ENCODE measurements at regions not wholly inside any gene's neighbourhood (a gene's known extent, or its start where the extent isn't known, plus 50 kb on each side); places are given as distances from the start of the nearest gene placed in this dataset.
A peak's percentile ranks its signal among the peaks of the same experiment; 100 is the strongest.

- dilution Hi-C loops (cut with HindIII; ENCODE audit: low sequenced_read_pairs, unreplicated experiment): no loop called here
- Histone ChIP-seq H2AK9ac (replicated peaks; ENCODE audit: low read depth, low read length, poor library complexity) (no peak overlapping the region), H4K5ac (ENCODE audit: low read depth, low read length) (no peak overlapping the region), H3K23ac (ENCODE audit: low read depth, low read length) (no peak overlapping the region), H3K4me1 (ENCODE audit: control insufficient read depth, insufficient read depth, low read length) (no peaks in the 10 kb centered on the region), H2AK5ac (ENCODE audit: low read depth, low read length) (no peak overlapping the region), H3K9me1 (ENCODE audit: insufficient read depth, low read length) (no peaks in the 10 kb centered on the region), H3K4ac (ENCODE audit: low read depth, low read length) (no peak overlapping the region), H3K56ac (ENCODE audit: extremely low read depth, insufficient read depth, low read length) (no peak overlapping the region), H2BK20ac (ENCODE audit: low read depth, low read length) (no peak overlapping the region), H3K4me2 (ENCODE audit: low read depth, low read length) (no peak overlapping the region), H2BK120ac (ENCODE audit: low read depth, low read length) (no peak overlapping the region), H3K18ac (ENCODE audit: low read depth, low read length) (no peak overlapping the region), H3K27ac (ENCODE audit: insufficient read depth, low read length) (no peak overlapping the region), H3K9me3 (ENCODE audit: control insufficient read depth, insufficient read depth, low read length) (no peaks in the 10 kb centered on the region), H3K4me3 (ENCODE audit: insufficient read depth, low read depth, low read length) (no peak overlapping the region), H2BK15ac (ENCODE audit: low read depth, low read length) (no peak overlapping the region), H4K20me1 (ENCODE audit: insufficient read depth, low read length) (no peaks in the 10 kb centered on the region), H4K91ac (ENCODE audit: insufficient read depth, low read depth, low read length) (no peak overlapping the region), H2AFZ (replicated peaks; ENCODE audit: low read length, poor library complexity) (no peak overlapping the region), H3K9ac (ENCODE audit: low read depth, low read length) (no peak overlapping the region), H3K27me3 (ENCODE audit: control insufficient read depth, insufficient read depth, low read length) (no peaks in the 10 kb centered on the region), H3K36me3 (ENCODE audit: control insufficient read depth, insufficient read depth, low read length) (no peaks in the 10 kb centered on the region), H2BK5ac (ENCODE audit: low read depth, low read length, poor library complexity, severe bottlenecking) (no peak overlapping the region), H4K8ac (ENCODE audit: low read depth in 2 of 2, low read length in 2 of 2) (no peak overlapping the region), H3K79me1 (ENCODE audit: low read depth in 1 of 2, low read length in 2 of 2) (no peaks in the 10 kb centered on the region), H3K14ac (replicated peaks; ENCODE audit: low read depth, low read length) (no peak overlapping the region)
- no peak for TF ChIP-seq ELK1 (IDR thresholded peaks at IDR 0.05; ENCODE audit: borderline replicate concordance, low read depth, low read length)
- no peak for TF ChIP-seq MXI1 (IDR thresholded peaks at IDR 0.05; ENCODE audit: borderline replicate concordance, low read depth, low read length)
- TF ChIP-seq NFE2L2 (IDR thresholded peaks at IDR 0.05; ENCODE audit: low read depth, low read length): no peak
- no peak for TF ChIP-seq MAZ (IDR thresholded peaks at IDR 0.05; ENCODE audit: borderline replicate concordance, low read depth, low read length)
- TF ChIP-seq CTCF (conservative IDR thresholded peaks at IDR 0.05; ENCODE audit: low read depth, low read length): no peak
- no peak for TF ChIP-seq RCOR1 (IDR thresholded peaks at IDR 0.05; ENCODE audit: insufficient replicate concordance, low read length)
- no peak for TF ChIP-seq FOS (IDR thresholded peaks at IDR 0.05; ENCODE audit: low read depth, low read length)
- no peak for TF ChIP-seq RFX5 (IDR thresholded peaks at IDR 0.05; ENCODE audit: low read depth, low read length)
- no peak for TF ChIP-seq USF2 (IDR thresholded peaks at IDR 0.05; ENCODE audit: low read depth, low read length)
- TF ChIP-seq MAFK (IDR thresholded peaks at IDR 0.05; ENCODE audit: low read depth, low read length): no peak
- no peak for TF ChIP-seq SMC3 (IDR thresholded peaks at IDR 0.05; ENCODE audit: low read depth, low read length)
- no peak for TF ChIP-seq CHD1 (IDR thresholded peaks at IDR 0.05; ENCODE audit: low read depth, low read length)
- no peak for TF ChIP-seq POLR2A (IDR thresholded peaks at IDR 0.05; ENCODE audit: low read depth, low read length)
- TF ChIP-seq BHLHE40 (IDR thresholded peaks at IDR 0.05; ENCODE audit: low read depth, low read length): no peak
- no peak for TF ChIP-seq RAD21 (IDR thresholded peaks at IDR 0.05; ENCODE audit: low read length)
- TF ChIP-seq CEBPB (IDR thresholded peaks at IDR 0.05; ENCODE audit: low read depth, low read length): no peak
- no TSS peak for BruUV-seq (replicated peaks)
- DNase-seq: no peak
- peak; percentile 44 for ATAC-seq (ENCODE audit: low read depth)
- intact Hi-C loops (cut with micrococcal nuclease): no loop called here
- POLR2A ChIA-PET (ENCODE audit: unreplicated experiment): no interaction called here
- CTCF ChIA-PET: no interaction called here
- no CpG with 5 or more reads among the region's 1 CpG for WGBS, 2 experiments (ENCODE audit: extremely low coverage in 2 of 2, insufficient read length in 1 of 2)
- in situ Hi-C loops (cut with MboI; ENCODE audit: low sequenced_read_pairs): no loop called here
Measured at GRCh38 chr10:5268743-5269142, 72.1 kb downstream of the AKR1C4 start.
